HEK293 (cell line): ENCODE measurements at regions not wholly inside any gene's neighbourhood (a gene's known extent, or its start where the extent isn't known, plus 50 kb on each side); places are given as distances from the start of the nearest gene placed in this dataset.

Experiments used
- TF ChIP-seq, protein P1 (sequence below): fragments of 450-650 bp; formaldehyde crosslinking; IDR thresholded peaks from 2 replicates; pipeline ENCODE4 v1.5.1; 2016; ENCODE audit warnings: missing biosample characterization, missing genetic modification characterization
- TF ChIP-seq, protein P2 (sequence below): fragments of 450-650 bp; formaldehyde crosslinking; IDR thresholded peaks from 2 replicates; pipeline ENCODE4 v1.5.1; 2016; ENCODE audit warnings: missing biosample characterization, missing genetic modification characterization, low read depth
- TF ChIP-seq, protein P3 (sequence below): fragments of 450-650 bp; formaldehyde crosslinking; IDR thresholded peaks from 2 replicates; pipeline ENCODE4 v1.5.1; 2016; ENCODE audit warnings: missing biosample characterization, missing genetic modification characterization

GRCh38 chr18:38963943-38964660 is 1398.5 kb upstream of the CELF4 start:
- TF ChIP-seq, protein P1, sequence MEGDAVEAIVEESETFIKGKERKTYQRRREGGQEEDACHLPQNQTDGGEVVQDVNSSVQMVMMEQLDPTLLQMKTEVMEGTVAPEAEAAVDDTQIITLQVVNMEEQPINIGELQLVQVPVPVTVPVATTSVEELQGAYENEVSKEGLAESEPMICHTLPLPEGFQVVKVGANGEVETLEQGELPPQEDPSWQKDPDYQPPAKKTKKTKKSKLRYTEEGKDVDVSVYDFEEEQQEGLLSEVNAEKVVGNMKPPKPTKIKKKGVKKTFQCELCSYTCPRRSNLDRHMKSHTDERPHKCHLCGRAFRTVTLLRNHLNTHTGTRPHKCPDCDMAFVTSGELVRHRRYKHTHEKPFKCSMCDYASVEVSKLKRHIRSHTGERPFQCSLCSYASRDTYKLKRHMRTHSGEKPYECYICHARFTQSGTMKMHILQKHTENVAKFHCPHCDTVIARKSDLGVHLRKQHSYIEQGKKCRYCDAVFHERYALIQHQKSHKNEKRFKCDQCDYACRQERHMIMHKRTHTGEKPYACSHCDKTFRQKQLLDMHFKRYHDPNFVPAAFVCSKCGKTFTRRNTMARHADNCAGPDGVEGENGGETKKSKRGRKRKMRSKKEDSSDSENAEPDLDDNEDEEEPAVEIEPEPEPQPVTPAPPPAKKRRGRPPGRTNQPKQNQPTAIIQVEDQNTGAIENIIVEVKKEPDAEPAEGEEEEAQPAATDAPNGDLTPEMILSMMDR (tag by site-specific recombination), result no peak
- TF ChIP-seq, protein P2, sequence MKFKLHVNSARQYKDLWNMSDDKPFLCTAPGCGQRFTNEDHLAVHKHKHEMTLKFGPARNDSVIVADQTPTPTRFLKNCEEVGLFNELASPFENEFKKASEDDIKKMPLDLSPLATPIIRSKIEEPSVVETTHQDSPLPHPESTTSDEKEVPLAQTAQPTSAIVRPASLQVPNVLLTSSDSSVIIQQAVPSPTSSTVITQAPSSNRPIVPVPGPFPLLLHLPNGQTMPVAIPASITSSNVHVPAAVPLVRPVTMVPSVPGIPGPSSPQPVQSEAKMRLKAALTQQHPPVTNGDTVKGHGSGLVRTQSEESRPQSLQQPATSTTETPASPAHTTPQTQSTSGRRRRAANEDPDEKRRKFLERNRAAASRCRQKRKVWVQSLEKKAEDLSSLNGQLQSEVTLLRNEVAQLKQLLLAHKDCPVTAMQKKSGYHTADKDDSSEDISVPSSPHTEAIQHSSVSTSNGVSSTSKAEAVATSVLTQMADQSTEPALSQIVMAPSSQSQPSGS (tag by site-specific recombination), result no peak
- TF ChIP-seq, protein P3, sequence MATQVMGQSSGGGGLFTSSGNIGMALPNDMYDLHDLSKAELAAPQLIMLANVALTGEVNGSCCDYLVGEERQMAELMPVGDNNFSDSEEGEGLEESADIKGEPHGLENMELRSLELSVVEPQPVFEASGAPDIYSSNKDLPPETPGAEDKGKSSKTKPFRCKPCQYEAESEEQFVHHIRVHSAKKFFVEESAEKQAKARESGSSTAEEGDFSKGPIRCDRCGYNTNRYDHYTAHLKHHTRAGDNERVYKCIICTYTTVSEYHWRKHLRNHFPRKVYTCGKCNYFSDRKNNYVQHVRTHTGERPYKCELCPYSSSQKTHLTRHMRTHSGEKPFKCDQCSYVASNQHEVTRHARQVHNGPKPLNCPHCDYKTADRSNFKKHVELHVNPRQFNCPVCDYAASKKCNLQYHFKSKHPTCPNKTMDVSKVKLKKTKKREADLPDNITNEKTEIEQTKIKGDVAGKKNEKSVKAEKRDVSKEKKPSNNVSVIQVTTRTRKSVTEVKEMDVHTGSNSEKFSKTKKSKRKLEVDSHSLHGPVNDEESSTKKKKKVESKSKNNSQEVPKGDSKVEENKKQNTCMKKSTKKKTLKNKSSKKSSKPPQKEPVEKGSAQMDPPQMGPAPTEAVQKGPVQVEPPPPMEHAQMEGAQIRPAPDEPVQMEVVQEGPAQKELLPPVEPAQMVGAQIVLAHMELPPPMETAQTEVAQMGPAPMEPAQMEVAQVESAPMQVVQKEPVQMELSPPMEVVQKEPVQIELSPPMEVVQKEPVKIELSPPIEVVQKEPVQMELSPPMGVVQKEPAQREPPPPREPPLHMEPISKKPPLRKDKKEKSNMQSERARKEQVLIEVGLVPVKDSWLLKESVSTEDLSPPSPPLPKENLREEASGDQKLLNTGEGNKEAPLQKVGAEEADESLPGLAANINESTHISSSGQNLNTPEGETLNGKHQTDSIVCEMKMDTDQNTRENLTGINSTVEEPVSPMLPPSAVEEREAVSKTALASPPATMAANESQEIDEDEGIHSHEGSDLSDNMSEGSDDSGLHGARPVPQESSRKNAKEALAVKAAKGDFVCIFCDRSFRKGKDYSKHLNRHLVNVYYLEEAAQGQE, result no peak
